Thoracic aorta (tissue), 2 donors: ENCODE measurements at regions not wholly inside any gene's neighbourhood (a gene's known extent, or its start where the extent isn't known, plus 50 kb on each side); places are given as distances from the start of the nearest gene placed in this dataset.

Experiments used
- ATAC-seq: fragments of 150-250 bp; one replicate; pipeline ENCODE4 v1.8.0; 2017; ENCODE audit warnings: low read depth; ENCODE audit not compliant: insufficient number of reproducible peaks, low FRiP score
- DNase-seq: peaks from one replicate; pipeline ENCODE4 v3.0.0-alpha.2; 2020; ENCODE audit warnings: low spot score
- H3K27ac ChIP-seq, 2 donors: fragments of 200-600 bp; sonication (generic); 1 replicate in 1 of 2; 2 replicates in 1 of 2; pipeline ENCODE4 v1.5.1; 2016; ENCODE audit warnings: mild to moderate bottlenecking in 2 of 2, moderate library complexity in 2 of 2
- H3K27me3 ChIP-seq: fragments of 200-600 bp; sonication (generic); replicated peaks from 2 replicates; pipeline ENCODE4 v1.6.0; 2016; ENCODE audit warnings: mild to moderate bottlenecking; ENCODE audit not compliant: insufficient read depth
- H3K36me3 ChIP-seq: fragments of 200-600 bp; sonication (generic); one replicate; pipeline ENCODE4 v1.5.1; 2016
- H3K4me1 ChIP-seq, 2 donors: fragments of 200-600 bp; sonication (generic); 1 replicate in 1 of 2; 2 replicates in 1 of 2; pipeline versions ENCODE4 v1.5.1 to v1.6.0; 2016; ENCODE audit warnings: low read depth in 2 of 2, mild to moderate bottlenecking in 1 of 2; ENCODE audit not compliant: control insufficient read depth in 1 of 2
- H3K4me3 ChIP-seq: fragments of 200-600 bp; sonication (generic); 2 replicates; pipeline ENCODE4 v1.5.1; 2016; ENCODE audit warnings: mild to moderate bottlenecking
- H3K9me3 ChIP-seq: fragments of 200-600 bp; sonication (generic); 2 replicates; pipeline ENCODE4 v1.5.1; 2016
- TF ChIP-seq, protein P1 (sequence below): fragments of 200-600 bp; sonication (generic); IDR thresholded peaks from one replicate; pipeline ENCODE4 v1.5.1; 2019; ENCODE audit warnings: antibody characterized with exemption

DNA sequence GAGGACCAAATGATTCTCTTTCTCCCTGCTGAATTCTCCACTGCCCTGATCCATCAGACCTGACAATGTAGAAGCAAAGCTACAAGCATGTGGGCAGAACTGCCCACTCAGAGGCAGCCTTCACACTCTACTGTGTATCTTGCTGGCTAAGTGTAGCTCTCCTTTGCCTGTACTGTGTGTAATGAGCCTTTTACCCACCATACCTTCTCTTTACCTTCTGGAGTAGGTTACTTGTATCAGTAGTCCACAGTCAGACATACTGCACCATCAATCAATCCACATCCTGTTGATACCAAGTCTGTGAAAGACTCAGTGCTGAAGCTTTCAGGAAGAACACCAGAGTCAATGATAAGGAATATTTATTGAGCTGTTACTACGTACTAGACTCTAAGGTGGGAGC is 440.7 kb upstream of the ARHGEF26 start:
- Histone ChIP-seq H3K9me3 (no peaks in the 10 kb centered on the region), H3K27ac (no peak overlapping the region), H3K4me3 (no peak overlapping the region), H3K4me1 (no peaks in the 10 kb centered on the region), H3K36me3 (no peaks in the 10 kb centered on the region), H3K27me3 (no peaks in the 10 kb centered on the region)
- TF ChIP-seq, protein P1, sequence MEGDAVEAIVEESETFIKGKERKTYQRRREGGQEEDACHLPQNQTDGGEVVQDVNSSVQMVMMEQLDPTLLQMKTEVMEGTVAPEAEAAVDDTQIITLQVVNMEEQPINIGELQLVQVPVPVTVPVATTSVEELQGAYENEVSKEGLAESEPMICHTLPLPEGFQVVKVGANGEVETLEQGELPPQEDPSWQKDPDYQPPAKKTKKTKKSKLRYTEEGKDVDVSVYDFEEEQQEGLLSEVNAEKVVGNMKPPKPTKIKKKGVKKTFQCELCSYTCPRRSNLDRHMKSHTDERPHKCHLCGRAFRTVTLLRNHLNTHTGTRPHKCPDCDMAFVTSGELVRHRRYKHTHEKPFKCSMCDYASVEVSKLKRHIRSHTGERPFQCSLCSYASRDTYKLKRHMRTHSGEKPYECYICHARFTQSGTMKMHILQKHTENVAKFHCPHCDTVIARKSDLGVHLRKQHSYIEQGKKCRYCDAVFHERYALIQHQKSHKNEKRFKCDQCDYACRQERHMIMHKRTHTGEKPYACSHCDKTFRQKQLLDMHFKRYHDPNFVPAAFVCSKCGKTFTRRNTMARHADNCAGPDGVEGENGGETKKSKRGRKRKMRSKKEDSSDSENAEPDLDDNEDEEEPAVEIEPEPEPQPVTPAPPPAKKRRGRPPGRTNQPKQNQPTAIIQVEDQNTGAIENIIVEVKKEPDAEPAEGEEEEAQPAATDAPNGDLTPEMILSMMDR, result no peak
- ATAC-seq, result no peak
- DNase-seq, result no peak

DNA sequence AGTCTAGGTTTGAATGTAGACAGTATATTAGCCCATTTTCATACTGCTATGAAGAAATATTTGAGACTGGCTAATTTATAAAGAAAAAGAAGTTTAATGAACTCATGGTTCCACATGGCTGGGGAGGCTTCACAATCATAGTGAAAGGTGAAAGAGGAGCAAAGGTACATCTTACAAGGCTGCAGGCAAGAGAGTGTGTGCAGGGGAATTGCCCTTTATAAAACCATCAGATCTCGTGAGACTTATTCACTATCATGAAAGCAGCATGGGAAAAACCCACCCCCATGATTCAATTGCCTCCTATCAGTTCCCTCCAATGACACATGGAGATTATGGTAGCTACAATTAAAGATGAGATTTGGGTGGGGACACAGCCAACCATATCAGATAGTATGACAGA is 440.1 kb upstream of the ARHGEF26 start:
- Histone ChIP-seq H3K9me3 (no peaks in the 10 kb centered on the region), H3K27ac (no peak overlapping the region), H3K4me1 (no peaks in the 10 kb centered on the region), H3K4me3 (no peak overlapping the region), H3K27me3 (no peaks in the 10 kb centered on the region), H3K36me3 (no peaks in the 10 kb centered on the region)
- no peak for DNase-seq
- ATAC-seq, result no peak
- TF ChIP-seq, protein P1, result no peak

DNA sequence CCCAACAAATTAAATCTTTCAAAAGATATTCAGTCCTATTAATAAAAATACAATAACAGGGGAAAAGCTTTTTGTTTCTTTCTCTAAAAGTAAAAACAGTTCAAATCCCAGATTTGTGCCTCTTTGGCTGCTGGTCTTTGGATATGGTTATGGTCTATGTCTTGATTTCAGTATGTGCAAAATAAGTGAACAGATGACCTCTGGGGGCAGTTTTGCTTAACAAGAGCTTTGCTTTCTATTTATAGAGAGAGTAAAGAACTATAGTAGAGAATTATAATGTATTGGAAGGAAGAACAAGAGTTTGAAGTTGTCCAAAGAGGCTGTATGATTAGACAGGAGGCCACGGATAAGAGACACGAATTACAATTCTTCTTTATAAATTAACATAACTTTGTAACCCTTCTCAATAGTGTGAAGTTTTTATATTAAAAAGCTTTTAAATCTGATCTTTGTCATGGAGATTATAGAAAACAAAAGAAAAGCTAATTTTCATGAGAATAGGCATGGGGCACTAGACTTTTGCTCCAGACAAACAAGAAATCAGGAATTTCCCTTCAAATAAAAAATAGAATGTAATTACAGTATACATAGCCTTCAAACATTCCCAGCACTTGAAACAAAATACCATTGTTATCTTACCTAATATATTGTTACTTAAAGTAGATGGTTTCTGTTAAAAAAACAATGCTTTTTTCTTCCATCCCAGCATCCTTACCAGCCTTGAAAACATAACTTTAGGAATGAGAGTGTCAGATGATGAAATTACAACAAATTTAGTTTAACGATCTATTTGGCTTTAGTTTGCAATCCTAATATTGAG is 432.7 kb upstream of the ARHGEF26 start:
- H3K36me3 ChIP-seq, result no peaks in the 10 kb centered on the region
- H3K4me3 ChIP-seq, result no peak overlapping the region
- H3K4me1 ChIP-seq, result no peaks in the 10 kb centered on the region
- DNase-seq, result no peak
- H3K9me3 ChIP-seq, result no peaks in the 10 kb centered on the region
- H3K27me3 ChIP-seq, result no peaks in the 10 kb centered on the region
- ATAC-seq, result no peak
- TF ChIP-seq, protein P1, result no peak
- no peak overlapping the region for H3K27ac ChIP-seq

DNA sequence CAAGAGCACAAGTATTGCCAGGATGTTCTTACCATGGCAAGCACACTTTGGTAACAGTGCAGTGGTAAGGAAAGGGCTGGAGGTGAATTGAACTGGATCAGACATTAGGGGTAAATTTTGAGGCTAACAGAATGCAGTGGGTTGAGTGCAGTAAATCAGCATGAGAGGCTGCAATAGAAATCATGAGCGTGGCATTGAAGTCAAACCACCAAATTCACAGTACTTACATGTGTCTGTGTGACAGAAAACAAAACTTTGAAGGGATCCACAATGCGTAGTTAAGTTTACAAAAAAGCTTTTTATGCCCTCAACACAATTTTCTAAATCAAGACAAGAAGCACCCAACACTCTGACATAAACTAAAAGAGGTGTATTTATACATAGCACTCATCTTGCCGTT is 428.0 kb upstream of the ARHGEF26 start:
- no peak for ATAC-seq

DNA sequence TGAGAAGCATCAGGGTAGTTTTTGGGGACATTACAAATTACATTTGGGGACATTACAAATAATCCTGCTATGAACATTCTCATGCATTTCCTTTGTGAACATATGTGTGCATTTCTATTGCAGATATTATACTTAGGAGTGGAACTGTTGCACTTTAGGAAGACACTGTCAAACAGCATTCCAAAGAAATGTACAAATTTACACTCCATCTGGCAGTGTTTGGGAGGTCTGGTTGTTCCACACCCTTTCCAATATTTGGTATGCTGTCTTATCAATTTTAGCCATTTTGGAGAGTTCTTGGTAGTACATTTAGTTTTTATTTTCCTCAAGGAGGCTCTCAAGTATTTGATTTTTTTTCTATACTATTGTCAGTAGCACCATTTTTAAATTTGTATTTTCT is 419.1 kb upstream of the ARHGEF26 start:
- ATAC-seq (no peak), DNase-seq (no peak)
- TF ChIP-seq, protein P1, result no peak
- H3K36me3 ChIP-seq, result no peaks in the 10 kb centered on the region
- no peaks in the 10 kb centered on the region for H3K4me1 ChIP-seq
- no peaks in the 10 kb centered on the region for H3K27me3 ChIP-seq
- no peaks in the 10 kb centered on the region for H3K9me3 ChIP-seq
- H3K4me3 ChIP-seq, result no peak overlapping the region
- no peak overlapping the region for H3K27ac ChIP-seq

More for the DNA sequence above, 428.0 kb upstream of the ARHGEF26 start:
- no peaks in the 10 kb centered on the region for H3K36me3 ChIP-seq
- no peaks in the 10 kb centered on the region for H3K9me3 ChIP-seq
- no peak for DNase-seq
- H3K4me1 ChIP-seq, result no peaks in the 10 kb centered on the region
- H3K27me3 ChIP-seq, result no peaks in the 10 kb centered on the region
- TF ChIP-seq, protein P1, result no peak
- H3K27ac ChIP-seq, result no peak overlapping the region
- H3K4me3 ChIP-seq, result no peak overlapping the region
